HAP-1 (cell line): ENCODE measurements at regions not wholly inside any gene's neighbourhood (a gene's known extent, or its start where the extent isn't known, plus 50 kb on each side); places are given as distances from the start of the nearest gene placed in this dataset.

Source experiments
- DNase-seq, 2 experiments: peaks; one replicate each; pipeline ENCODE4 v3.0.0-alpha.2; 2016 to 2020; ENCODE audit warnings: low spot score in 2 of 2
- H3K27me3 ChIP-seq: fragments of 250-450 bp; sonication (Bioruptor Pico); 2 replicates; pipeline ENCODE4 v1.5.1; 2020; ENCODE audit warnings: low read depth, mild to moderate bottlenecking, moderate library complexity
- H3K36me3 ChIP-seq: fragments of 250-450 bp; sonication (Bioruptor Pico); replicated peaks from 2 replicates; pipeline ENCODE4 v1.5.1; 2020; ENCODE audit warnings: mild to moderate bottlenecking
- H3K4me1 ChIP-seq: fragments of 250-450 bp; sonication (Bioruptor Pico); 2 replicates; pipeline ENCODE4 v1.5.1; 2020; ENCODE audit warnings: mild to moderate bottlenecking
- H3K4me3 ChIP-seq: fragments of 250-450 bp; sonication (Bioruptor Pico); 2 replicates; pipeline ENCODE4 v1.5.1; 2020; ENCODE audit warnings: mild to moderate bottlenecking, moderate library complexity
- H3K9me3 ChIP-seq: fragments of 250-450 bp; sonication (Bioruptor Pico); 2 replicates; pipeline ENCODE4 v1.5.1; 2020; ENCODE audit warnings: mild to moderate bottlenecking, moderate library complexity
- in situ Hi-C: fragments of 300-500 bp; cut with MboI; formaldehyde crosslinking; loops from 3 replicates; pipeline ENCODE4 v1.14.3; 2020; ENCODE audit warnings: low sequenced_read_pairs, inconsistent platforms, mixed read lengths

DNA sequence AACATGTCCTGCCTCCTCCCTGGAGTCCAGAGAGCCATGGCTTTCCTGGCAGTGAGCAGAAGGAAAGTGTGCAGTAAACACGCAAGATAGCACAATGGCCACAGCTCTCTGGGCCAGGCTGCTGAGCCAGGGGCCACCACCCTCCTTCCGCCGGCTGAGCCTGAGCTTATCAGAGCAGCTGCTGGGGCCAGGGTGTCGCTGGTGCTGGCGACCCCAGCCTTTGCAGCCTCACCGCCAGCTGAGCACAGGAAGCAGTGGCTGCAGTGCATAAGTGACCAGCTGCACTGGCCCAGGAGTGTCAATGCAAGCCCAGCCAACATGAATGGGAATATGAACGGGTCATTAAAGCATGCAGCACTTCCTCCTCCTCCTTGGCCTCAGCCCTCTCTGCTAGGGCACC is 172.0 kb downstream of the ZFP36L2 start:
- Histone ChIP-seq H3K4me3 (no peak overlapping the region), H3K36me3 (no peaks in the 10 kb centered on the region), H3K9me3 (no peaks in the 10 kb centered on the region), H3K4me1 (no peaks in the 10 kb centered on the region), H3K27me3 (0 out of 2 replicates have a peak, but pooled peaks cover 4% of the 10 kb centered on the region)
- in situ Hi-C loops: no loop called here
- DNase-seq: no peak

- no peaks in the 10 kb centered on the region for H3K4me1 ChIP-seq
- DNase-seq: no peak
- no peaks in the 10 kb centered on the region for H3K36me3 ChIP-seq
- H3K9me3 ChIP-seq: no peaks in the 10 kb centered on the region
- 0 out of 2 replicates have a peak, but pooled peaks cover 4% of the 10 kb centered on the region for H3K27me3 ChIP-seq
- in situ Hi-C loops: no loop called here
- H3K4me3 ChIP-seq: no peak overlapping the region
Observed at GRCh38 chr2:43052944-43053306, 173.5 kb downstream of the ZFP36L2 start.

GRCh38 chr2:43052204-43052943 is 174.0 kb downstream of the ZFP36L2 start:
- Histone ChIP-seq H3K27me3 (0 out of 2 replicates have a peak, but pooled peaks cover 4% of the 10 kb centered on the region), H3K4me3 (no peak overlapping the region), H3K36me3 (no peaks in the 10 kb centered on the region), H3K9me3 (no peaks in the 10 kb centered on the region), H3K4me1 (no peaks in the 10 kb centered on the region)
- DNase-seq: no peak
- in situ Hi-C loops: no loop called here

GRCh38 chr2:43051338-43051737 is 175.1 kb downstream of the ZFP36L2 start:
- H3K27me3 ChIP-seq: 0 out of 2 replicates have a peak, but pooled peaks cover 4% of the 10 kb centered on the region
- no peak for DNase-seq
- H3K4me1 ChIP-seq: peaks cover 4% of the 10 kb centered on the region
- H3K4me3 ChIP-seq: no peak overlapping the region
- H3K36me3 ChIP-seq: no peaks in the 10 kb centered on the region
- in situ Hi-C loops: no loop called here
- no peaks in the 10 kb centered on the region for H3K9me3 ChIP-seq

DNA sequence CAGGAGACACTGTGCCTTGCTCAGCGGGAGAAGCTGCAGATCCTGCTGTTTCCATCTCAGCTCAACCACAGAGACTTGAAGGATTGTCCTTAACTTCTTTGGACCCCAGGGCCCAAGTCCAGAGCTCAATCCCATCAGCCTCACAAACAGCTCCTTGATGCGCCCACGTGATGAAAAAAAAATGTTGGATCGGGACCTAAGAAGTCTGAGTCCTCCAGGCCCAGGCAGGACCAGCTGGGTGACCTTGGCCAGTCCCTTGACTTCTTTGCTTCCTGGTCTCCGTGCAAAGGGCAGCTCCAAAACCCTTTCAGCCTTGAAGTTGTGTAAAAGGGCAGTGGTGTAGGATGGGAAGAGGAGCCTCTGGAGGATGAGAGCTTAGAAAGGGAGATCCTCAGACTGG is 175.5 kb downstream of the ZFP36L2 start:
- in situ Hi-C loops: no loop called here
- Histone ChIP-seq H3K9me3 (no peaks in the 10 kb centered on the region), H3K36me3 (no peaks in the 10 kb centered on the region), H3K4me1 (peaks cover 4% of the 10 kb centered on the region), H3K27me3 (0 out of 2 replicates have a peak, but pooled peaks cover 4% of the 10 kb centered on the region), H3K4me3 (no peak overlapping the region)
- no peak for DNase-seq

GRCh38 chr2:43049836-43050801 is 176.3 kb downstream of the ZFP36L2 start:
- no peak overlapping the region for H3K4me3 ChIP-seq
- H3K4me1 ChIP-seq: peaks cover 4% of the 10 kb centered on the region
- no peaks in the 10 kb centered on the region for H3K36me3 ChIP-seq
- no peaks in the 10 kb centered on the region for H3K9me3 ChIP-seq
- in situ Hi-C loops: no loop called here
- 0 out of 2 replicates have a peak, but pooled peaks cover 4% of the 10 kb centered on the region for H3K27me3 ChIP-seq
- no peak for DNase-seq

GRCh38 chr2:43047187-43047780 is 179.1 kb downstream of the ZFP36L2 start:
- no peaks in the 10 kb centered on the region for H3K36me3 ChIP-seq
- peaks cover 4% of the 10 kb centered on the region for H3K4me1 ChIP-seq
- DNase-seq: no peak
- in situ Hi-C loops: no loop called here
- H3K27me3 ChIP-seq: no peaks in the 10 kb centered on the region
- no peak overlapping the region for H3K4me3 ChIP-seq
- no peaks in the 10 kb centered on the region for H3K9me3 ChIP-seq

- no peaks in the 10 kb centered on the region for H3K36me3 ChIP-seq
- in situ Hi-C loops: no loop called here
- no peaks in the 10 kb centered on the region for H3K9me3 ChIP-seq
- peaks cover 4% of the 10 kb centered on the region for H3K4me1 ChIP-seq
- no peaks in the 10 kb centered on the region for H3K27me3 ChIP-seq
- DNase-seq: no peak
- H3K4me3 ChIP-seq: no peak overlapping the region
Observed at GRCh38 chr2:43045866-43046265, 180.5 kb downstream of the ZFP36L2 start.

- no peak for DNase-seq
- Histone ChIP-seq H3K4me1 (peaks cover 4% of the 10 kb centered on the region), H3K36me3 (no peaks in the 10 kb centered on the region), H3K4me3 (no peak overlapping the region), H3K27me3 (no peaks in the 10 kb centered on the region), H3K9me3 (no peaks in the 10 kb centered on the region)
- in situ Hi-C loops: no loop called here
Observed at GRCh38 chr2:43044093-43044681, 182.2 kb downstream of the ZFP36L2 start.

DNA sequence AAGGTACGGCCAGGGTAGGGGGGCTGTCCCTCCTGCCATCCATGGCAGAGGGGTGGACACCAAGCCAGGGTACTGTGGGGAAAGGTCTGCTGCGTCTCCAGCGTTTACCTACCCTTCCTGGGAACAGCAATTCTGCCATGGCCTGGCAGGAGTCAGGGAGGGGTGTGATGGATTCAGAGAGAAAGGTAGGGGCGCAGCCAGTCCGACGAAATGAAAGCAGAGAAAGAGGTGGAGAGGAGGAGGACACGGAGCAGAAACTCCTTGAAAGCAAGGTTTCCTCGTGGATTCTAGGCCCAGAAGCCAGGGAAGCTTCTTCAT is 182.9 kb downstream of the ZFP36L2 start:
- peaks cover 4% of the 10 kb centered on the region for H3K4me1 ChIP-seq
- DNase-seq: no peak

GRCh38 chr2:43041661-43042360 is 184.6 kb downstream of the ZFP36L2 start:
- peak in 1 of 2 experiments; percentile 23 for DNase-seq
- H3K36me3 ChIP-seq: no peaks in the 10 kb centered on the region
- no peak overlapping the region for H3K4me3 ChIP-seq
- H3K4me1 ChIP-seq: peaks cover 4% of the 10 kb centered on the region
- in situ Hi-C loops: no loop called here
- H3K9me3 ChIP-seq: no peaks in the 10 kb centered on the region
- H3K27me3 ChIP-seq: no peaks in the 10 kb centered on the region

More for the DNA sequence above, 182.9 kb downstream of the ZFP36L2 start:
- no peaks in the 10 kb centered on the region for H3K36me3 ChIP-seq
- H3K4me3 ChIP-seq: no peak overlapping the region
- no peaks in the 10 kb centered on the region for H3K27me3 ChIP-seq
- no peaks in the 10 kb centered on the region for H3K9me3 ChIP-seq
- in situ Hi-C loops: no loop called here

DNA sequence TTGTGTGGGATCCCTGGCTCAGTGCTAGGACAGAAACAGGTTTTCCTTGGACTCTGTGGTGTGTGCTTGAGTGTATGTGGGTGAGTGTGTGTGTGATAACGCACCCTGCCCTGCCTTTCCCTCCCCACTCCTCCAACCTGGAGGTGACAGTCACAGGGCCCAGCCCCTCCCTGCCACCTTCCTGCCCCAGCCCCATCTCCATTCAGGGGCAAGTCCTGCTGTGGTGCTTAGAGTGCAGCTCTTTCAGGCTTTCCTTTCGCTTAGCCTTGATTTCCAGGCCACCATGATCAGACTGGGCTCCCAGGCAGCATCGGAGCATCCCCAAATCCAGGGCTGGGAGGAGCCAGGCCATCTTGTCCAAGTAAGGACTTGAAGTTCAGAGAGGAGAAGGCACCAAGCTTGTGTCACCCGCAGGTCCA is 185.2 kb downstream of the ZFP36L2 start:
- Histone ChIP-seq H3K4me1 (no peaks in the 10 kb centered on the region), H3K27me3 (no peaks in the 10 kb centered on the region), H3K4me3 (no peak overlapping the region), H3K9me3 (no peaks in the 10 kb centered on the region), H3K36me3 (no peaks in the 10 kb centered on the region)
- no peak for DNase-seq
- in situ Hi-C loops: no loop called here
